Adrenal gland (tissue), 5 donors: ENCODE measurements at regions not wholly inside any gene's neighbourhood (a gene's known extent, or its start where the extent isn't known, plus 50 kb on each side); places are given as distances from the start of the nearest gene placed in this dataset.

Source experiments
- POLR2A ChIP-seq, 2 donors: fragments of 450-650 bp; IDR thresholded peaks; one replicate each; pipeline ENCODE4 v1.6.1; 2017; ENCODE audit warnings: antibody characterized with exemption in 2 of 2, mild to moderate bottlenecking in 2 of 2, moderate library complexity in 1 of 2
- TF ChIP-seq, protein P1 (sequence below), 6 experiments: fragments of 450-650 bp in 4 of 6; fragments of 200-600 bp in 2 of 6; sonication (generic) in 1 of 6; IDR thresholded peaks; 1 replicate in 5 of 6; 2 replicates in 1 of 6; pipeline versions ENCODE4 v1.5.1 to v1.8.0; 2016 to 2021; ENCODE audit warnings: antibody characterized with exemption in 6 of 6, mild to moderate bottlenecking in 2 of 6, moderate library complexity in 1 of 6
- donor health status: DM: no; HTN: no; CAD: no.

DNA sequence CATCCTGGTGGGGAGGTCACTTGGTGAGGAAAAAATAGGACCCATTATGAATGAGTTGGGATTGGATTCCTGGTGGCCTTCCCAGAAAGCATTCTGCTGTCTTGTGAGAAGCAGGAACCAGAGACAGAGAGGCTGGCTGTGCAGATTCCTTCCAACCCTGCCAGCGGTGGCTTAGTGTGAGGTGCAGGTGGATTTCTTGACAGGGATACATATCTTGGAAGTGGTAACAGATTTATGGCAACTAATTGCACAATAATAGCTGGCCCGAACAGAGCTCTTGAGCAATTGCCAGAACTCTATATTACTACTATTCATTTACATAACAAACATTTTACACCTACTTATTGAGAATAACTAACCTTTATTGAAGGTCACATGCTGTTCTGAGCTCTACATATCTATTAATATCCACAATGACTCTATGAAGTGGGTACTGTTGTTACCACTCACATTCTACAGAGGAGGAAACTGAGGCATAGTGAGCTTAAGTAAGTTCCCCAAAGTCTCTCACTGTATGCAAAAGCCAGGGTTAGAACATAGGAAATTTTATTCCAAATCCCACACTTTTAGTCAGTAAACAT, 173.9 kb upstream of the SERP2 start:
- TF ChIP-seq POLR2A (IDR thresholded peaks at IDR 0.05) = no peak
- TF ChIP-seq, protein P1, sequence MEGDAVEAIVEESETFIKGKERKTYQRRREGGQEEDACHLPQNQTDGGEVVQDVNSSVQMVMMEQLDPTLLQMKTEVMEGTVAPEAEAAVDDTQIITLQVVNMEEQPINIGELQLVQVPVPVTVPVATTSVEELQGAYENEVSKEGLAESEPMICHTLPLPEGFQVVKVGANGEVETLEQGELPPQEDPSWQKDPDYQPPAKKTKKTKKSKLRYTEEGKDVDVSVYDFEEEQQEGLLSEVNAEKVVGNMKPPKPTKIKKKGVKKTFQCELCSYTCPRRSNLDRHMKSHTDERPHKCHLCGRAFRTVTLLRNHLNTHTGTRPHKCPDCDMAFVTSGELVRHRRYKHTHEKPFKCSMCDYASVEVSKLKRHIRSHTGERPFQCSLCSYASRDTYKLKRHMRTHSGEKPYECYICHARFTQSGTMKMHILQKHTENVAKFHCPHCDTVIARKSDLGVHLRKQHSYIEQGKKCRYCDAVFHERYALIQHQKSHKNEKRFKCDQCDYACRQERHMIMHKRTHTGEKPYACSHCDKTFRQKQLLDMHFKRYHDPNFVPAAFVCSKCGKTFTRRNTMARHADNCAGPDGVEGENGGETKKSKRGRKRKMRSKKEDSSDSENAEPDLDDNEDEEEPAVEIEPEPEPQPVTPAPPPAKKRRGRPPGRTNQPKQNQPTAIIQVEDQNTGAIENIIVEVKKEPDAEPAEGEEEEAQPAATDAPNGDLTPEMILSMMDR (IDR thresholded peaks at IDR 0.05) = no peak
